HS-27A (cell line): ENCODE measurements at regions not wholly inside any gene's neighbourhood (a gene's known extent, or its start where the extent isn't known, plus 50 kb on each side); places are given as distances from the start of the nearest gene placed in this dataset.
"Not testable (repeated sequence)": the region's sequence is repeated elsewhere in the genome, so short reads cannot be mapped to it uniquely, and the experiment has no call there.

Experiments
- DNase-seq: peaks from one replicate; pipeline ENCODE4 v3.0.0-alpha.2; 2012; ENCODE audit warnings: low read depth, missing footprints

DNA sequence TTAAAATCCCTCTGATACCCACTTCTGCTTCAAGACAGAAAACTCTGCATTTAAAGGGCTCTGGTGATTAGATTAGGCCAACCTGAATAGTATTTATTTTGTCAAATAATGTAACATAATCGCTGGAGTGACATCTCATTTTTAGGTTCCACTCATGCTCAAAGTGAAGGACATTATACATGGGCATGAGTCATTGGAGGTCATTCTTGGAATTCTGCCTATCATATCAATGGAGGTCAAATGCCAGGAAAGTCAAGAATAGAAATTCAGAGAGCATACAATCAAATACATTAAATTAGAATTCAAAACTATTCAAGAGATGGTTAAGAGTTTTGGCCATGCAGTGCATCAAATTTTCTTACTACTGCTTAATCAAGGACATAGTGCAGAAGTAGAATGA, 50.8 kb upstream of the PRSS1 start:
- no peak for DNase-seq

DNA sequence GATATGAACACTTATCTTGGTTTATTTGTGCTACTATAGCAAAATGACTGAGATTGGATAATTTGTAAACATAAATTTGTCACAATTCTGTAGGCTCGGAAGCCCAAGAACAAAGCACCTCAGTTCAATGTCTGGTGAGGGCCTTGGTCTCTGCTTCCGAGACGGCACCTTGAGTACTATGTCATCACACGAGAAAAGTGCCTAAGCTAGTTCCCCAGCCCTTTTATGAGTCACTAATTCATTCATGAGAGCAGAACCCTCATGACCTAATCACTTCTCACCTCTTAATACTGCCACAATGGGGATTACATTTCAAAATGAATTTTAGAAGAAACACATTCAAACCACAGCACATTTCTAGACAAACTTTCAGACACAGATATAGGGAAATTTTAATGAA, 52.0 kb upstream of the PRSS1 start:
- no peak for DNase-seq

DNA sequence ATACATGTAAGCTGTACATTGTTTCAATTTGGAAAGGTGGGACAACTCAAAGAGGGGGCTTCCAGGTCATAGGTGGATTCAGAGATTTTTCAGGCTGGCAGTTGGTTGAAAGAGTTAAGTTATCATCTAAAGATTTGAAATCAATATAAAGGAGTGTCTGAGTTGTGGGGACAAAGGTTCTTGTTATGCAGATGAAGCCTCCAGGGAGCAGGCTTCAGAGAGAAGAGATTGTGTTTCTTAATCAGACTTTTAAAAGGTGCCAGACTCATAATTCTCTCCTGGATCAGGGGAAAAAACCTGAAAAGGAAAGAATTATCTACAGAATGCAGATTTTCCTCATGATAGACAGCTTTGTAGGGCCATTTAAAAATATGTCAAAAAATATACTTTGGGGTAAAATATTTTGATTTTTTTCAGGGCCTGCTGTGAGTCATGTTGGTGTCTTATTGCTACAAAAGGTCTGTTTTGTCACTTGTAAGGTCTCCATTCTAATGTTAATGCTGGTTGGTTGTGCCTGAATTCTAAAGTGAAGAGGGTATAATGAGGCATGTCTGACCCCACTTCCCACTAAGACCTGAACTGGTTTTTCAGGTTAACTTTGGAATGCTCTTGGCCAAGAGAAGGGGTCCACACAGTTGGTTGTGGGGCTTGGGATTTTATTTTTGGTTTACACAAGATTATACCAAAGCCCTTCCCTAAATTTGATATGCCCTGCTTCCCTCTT, 52.7 kb upstream of the PRSS1 start:
- DNase-seq: no peak

DNA sequence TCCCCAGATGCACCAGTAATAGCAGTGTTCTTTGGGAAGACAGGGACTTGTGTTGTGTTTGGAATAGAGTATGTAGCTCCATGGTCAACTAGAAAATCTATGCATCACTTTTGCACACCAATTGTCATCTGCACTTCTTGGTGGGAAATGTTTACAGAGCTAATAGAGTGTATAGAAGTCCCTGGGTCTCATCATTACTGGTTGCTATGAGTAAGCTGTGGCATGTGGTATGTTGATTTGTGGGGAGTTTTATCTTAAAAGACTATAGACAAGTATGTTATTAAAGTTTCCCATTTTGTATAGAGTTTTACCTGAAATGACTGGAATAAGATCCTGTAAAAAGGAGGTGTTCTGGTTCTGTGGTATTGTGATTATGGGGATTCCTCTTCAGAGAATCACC, 55.4 kb upstream of the PRSS1 start:
- no peak for DNase-seq

DNA sequence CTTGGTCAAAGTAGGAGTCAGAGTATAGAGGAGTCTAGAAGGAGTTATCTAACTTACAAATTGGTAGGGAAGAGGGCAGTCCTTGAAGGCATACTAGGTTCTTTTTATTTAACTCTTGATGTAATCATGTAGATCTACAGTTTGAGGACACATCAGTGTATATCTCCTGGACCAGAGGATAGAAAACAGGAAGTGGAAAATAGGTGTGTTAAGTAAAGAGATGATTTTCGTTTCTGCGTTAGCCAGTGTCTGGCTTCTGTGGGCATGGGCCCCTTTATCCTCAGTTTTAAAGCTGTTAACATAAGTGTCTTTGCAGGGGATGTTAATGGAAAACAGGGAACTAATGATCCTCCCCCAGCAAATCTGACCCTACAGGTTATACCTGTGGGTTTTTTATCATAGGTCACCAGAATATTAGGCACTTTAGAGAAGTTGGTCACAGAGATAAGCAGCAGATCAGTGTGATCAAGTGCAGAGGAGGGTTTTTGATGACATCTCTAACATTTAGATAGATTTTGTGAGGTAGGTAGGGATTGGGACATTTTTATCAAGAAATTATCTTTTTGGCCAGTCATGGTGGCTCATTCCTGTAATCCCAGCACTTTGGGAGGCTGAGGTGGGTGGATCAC, 58.6 kb upstream of the PRSS1 start:
- no peak for DNase-seq

DNA sequence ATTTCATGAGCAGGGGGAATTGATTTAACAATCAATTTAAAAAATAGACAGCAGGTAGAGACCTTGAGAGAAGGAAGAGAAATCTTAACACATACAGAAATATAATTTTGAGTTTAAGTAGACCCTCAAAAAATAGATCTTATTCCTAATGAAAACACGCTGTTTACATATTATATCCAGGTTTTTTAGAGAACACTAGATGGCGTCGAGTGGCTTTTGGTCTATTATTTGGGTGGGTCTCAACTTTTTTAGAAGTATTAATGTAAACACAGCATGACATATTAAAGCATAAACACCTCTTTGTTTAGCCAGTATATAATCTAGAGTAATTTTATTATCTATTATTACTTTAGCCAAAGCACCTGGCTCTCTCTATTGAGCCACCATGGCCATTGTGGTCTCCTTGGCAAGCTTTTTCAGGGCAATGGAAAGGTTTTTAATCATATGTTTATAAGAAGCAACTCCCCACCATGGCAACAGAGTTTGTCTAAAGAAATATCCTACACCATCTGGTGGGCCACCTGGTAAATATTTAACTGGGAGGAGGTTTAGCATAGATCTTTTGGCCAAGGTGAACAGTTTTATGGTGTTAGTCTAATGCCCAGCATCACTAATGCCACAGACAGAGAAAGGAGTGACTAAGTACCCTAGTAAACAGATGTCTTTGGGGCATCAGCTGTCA, 59.7 kb upstream of the PRSS1 start:
- DNase-seq: no peak

DNA sequence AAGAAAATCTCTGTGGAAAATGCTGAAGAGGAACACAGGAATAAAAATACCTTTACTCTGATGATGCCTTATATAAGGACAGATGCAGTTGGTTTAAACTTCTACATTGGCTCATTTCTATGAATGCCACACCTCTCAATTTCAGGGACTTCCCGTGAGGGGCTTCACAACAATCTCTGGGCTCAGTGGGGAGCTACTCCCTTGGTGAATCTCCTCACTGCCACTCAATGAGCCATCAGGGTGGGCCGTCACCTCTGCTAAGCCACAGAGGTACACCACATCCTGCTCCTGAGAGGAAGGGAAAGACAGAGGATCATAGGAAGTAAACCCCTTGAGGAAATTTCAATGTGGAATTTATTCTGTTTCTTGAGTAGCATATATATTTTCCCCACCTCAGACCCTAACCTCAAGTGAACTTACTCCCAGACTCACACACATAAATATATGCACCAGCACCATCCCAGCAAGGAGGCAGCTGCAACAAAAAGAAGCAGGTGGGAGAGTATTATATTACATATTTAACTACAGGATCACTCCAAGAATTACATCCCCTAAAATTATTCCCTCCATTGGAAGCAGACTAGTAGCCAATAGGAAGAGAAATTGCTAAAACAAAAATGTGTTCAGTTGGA, 63.3 kb upstream of the PRSS1 start:
- no peak for DNase-seq

DNA sequence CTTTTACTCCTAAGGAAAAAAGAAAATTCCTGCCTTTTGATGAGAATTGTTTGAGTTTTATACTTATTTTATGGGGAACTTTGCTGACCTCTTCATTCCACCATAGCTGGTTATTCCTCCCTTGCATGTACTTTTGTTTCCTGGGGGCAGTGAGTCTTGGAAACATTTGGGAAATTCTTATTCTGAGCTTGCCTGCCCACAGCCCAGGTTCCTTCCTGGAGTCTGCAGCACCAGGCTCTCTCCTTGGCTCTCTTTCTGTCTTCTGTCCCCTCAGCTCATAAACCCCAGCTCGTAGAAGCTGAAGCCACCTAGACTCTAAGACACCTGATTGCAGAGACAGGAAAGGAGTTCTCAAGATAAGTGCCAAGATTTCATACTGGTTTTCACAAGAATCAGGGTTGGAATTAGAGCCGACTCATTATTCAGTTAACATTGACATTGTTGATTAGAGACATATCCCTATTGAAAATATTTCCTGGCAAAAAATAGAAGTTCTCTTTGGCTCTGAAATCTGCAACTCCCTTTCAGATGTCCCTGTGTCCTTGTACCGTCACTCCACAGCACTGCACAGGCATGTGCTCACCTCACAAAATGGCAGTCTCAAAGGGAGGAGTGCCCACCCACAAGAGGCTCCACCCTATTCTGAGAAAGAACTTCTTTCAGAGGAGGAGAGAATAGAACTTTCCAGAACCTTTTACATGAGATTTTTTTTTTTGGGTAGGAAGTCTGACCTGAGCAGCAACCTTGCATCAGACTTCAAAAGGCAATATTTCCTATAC, 67.8 kb upstream of the PRSS1 start:
- DNase-seq: no peak

DNA sequence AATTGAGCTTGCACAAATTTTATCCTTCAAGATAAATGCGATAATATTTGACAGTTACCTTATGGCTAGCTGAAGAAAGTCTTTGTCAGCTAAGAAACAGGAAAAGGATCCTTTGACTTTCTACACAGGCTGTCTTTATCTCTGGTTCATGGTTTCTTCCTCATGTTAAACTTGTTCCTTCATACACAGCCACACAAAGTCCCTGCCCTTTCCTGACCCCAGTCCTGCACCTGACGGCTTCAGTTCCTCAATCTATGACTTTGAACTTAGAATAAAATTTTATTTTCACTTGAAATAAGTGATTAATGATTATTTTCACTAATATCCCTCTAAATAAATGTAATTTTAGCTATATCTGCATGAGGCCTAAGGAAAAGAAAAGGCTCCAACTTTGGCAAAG, 77.8 kb upstream of the PRSS1 start:
- DNase-seq: no peak

DNA sequence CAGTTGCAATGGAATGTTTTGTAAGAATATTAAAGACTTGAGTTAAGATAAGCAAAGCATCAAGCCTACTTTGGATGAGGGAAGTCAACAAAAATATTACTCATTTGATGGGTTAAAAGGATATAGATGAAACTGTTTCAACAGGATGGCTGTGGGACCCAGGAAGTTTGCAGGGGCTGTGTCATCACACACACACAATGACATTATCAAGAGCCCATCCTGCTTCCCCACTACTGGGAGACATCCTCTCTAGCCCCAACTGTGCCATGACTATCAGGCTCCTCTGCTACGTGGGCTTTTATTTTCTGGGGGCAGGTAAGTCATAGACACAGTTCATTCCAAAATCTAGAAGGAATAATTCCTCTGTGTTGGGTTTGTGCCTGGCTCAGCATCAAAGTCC, 78.8 kb upstream of the PRSS1 start:
- no peak for DNase-seq

DNA sequence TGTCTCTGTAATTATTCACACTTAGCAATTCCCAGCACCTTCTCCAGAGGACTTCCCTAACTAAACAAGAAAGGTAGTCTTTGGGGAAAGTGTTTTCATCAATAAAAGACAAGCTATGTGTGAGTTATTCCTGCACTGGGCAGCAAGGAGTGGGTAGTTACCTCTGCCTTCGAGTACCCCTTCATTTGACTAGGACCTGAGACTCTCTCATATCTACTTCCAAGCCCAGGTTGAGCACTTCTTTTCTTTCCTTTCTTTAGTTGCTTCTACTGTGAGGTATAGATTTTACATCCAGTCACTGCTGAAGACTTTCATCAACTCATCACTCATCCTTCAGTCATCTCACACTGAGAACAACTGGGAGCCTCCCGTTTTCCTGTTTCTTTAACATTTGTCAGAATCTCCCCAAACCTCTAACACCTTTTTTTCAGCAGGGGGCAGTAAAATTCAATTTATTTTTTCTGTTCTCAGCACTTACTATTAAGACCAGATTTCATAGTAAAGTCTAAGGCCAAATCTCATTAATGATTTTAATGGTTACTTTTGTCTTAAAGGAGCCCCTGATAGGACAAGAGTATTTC, 80.1 kb upstream of the PRSS1 start:
- DNase-seq: no peak

DNA sequence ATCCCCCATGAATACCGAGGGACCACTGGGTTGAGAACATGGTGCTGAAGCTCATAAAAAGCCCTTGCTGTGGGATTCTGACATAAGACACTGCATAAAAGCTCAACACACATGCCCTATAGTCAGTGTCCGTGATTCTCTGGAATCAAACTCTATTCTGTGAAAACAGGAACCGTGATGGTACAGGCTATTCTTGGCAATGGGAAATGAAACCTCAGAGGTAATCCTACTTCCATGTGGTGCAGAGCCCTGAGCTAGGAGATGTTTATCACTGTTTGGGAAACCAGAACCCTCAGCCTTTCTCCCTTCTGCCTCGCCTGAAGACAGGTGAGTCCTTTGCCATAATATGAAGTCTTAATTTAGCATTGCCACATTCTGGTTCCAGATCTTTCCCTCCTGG, 80.8 kb upstream of the PRSS1 start:
- DNase-seq: no peak

DNA sequence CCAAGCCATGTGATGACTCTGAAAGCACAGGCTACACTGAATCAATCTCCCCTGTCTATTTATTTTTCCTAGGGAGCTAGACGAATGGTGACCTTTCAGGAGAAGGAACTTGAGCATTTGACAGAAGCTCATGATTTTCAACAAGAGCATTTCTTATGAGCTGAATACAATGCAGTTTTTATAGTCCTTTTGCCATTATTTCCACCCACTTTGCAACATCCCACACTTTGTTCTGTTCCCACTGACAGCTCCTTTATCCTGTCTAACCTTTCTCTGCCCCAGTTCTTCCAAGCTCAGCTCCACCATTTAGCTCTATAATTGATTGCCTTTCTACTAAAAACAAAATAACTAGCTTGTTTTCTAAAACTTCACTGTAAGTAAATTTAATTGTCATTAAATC, 91.9 kb upstream of the PRSS1 start:
- no peak for DNase-seq

DNA sequence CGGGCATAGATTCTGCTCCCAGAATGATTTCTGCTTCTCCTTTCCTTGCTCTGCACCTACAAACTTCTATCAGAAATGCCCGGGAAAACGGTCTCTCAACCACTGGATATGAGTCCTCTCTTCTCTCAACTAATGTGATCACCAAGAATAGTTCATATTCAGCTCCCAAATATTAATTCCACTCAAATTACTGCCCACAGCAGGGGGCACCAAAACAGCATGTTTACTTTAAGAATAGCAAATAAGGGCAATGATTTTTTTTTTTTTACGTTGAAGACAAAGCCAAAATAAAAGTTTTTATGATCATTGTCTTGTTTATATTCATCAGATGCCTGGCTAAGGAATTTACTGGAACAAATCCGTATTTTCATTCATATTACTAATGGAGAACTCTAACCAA, 94.9 kb upstream of the PRSS1 start:
- DNase-seq: no peak

DNA sequence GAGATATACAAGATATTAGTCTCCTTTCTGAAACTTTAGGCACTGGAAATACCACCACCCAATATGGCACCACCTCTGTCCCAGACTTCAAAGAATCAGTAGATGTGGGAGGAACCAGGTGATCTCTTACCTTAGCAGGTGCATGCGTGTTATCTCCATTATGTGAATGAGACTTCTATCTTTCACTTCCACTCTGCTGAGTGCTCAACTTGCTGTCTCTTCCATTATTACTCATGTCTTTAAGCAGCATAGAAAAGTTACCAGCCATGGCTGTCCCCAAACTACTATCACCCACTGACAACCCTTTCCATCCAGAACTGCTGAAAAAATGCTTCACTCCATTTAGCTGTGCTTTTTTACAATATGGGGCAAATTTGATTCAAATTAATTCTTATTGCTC, 101.5 kb upstream of the PRSS1 start:
- DNase-seq: no peak

DNA sequence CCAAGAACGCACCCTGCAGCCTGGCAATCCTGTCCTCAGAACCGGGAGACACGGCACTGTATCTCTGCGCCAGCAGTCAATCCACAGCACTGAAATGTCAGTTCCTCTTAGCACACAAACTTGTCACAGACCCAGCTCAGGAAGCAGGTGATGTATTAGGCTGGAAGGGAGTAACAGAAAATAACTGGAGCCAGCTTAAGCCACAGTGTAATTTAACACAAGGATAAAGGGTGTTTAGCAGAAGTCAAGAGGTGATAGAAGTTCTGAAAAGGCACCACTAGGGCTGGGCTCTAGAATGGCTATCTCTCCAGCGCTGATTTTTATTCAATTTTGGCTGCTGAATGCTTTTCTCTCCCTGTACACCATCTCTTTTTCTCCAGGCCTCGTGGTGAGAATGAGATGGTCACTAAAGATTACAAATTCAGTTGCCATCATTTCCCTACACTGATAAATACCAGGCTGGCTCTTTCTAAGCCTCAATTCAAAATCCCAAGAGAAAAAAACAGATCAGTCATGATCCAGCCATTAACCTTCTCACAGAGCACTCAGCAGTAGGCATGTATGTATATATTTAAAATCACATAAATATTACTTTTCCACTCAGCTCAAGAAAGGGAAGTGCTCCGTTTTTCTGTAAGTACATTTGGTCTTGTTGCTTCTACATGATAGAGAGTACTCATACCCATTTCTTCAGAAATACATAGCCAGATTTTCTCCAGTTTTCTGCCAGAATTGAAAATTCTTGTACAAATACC, 102.7 kb upstream of the PRSS1 start:
- DNase-seq: no peak

DNA sequence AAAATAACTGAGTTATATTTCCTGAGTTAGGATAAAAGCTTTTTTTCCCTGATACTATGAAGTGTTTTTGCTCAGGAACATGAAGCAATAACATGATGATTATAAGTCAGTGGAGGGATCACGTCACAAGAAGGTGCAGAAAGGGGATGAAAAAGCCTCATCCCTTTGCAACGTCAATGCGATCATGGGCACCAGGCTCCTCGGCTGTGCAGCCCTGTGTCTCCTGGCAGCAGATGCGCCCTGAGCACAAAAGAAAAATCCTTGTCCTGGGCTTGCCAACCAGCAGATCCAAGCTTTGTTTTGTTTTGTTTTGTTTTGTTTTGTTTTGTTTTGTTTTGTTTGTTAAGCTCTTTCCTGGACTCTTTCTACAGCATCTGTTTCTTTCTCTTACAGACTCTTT, 103.5 kb upstream of the PRSS1 start:
- no peak for DNase-seq

DNA sequence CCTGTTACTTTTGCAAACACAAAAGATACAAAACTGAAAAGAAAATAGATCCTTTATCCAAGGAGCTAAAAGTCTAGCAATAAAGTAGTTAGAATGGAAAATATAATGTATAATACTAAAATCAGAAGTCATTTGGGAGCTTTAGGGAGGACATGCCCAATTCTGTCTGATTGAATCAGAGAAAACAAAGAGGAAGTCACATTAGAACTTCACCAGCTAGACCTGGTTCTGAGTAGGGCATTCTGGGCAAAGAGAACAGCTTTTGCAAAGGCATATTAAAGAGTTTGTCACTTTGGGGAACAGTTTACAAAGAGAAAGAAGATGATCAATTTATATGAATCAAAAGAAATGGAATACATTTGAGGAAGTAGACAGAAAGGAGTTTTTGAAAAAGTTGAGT, 107.0 kb upstream of the PRSS1 start:
- DNase-seq: no peak

DNA sequence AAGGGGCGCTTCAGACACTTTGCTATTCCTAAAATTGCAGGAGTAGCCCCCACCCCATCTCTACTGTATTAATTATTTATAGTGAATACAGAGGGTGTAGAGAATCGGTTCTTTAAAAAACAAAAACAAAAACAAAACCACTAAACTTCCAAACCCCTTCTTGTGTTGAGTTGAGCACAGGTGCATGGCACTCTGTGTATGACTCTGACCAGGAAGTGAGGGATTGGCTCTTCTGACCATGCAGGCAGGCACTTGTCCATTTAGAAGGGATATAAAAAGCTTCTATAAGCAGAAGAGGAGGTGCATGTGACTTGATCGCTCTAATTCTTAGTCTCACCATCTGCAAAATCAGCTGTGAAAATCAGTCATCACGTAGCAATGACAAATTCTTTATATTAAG, 108.0 kb upstream of the PRSS1 start:
- not testable (repeated sequence) for DNase-seq

DNA sequence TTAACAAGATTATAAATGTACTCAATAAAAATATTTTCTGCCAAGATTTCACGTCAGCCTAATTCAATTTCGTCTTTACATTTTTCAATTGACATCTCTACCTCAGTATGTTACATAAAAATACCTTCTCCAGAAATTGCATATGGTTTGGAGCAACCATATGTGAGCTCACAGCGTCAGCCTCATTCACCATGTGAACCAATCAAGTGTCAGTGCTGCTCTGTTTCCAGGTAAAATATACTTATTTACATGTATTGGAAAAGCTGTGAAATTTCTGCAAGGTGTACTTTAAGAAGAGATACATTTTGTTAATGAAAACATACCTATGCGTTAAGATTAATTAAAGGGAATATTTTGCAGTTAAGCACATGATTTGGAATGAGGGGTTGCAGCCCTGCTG, 110.7 kb upstream of the PRSS1 start:
- no peak for DNase-seq

DNA sequence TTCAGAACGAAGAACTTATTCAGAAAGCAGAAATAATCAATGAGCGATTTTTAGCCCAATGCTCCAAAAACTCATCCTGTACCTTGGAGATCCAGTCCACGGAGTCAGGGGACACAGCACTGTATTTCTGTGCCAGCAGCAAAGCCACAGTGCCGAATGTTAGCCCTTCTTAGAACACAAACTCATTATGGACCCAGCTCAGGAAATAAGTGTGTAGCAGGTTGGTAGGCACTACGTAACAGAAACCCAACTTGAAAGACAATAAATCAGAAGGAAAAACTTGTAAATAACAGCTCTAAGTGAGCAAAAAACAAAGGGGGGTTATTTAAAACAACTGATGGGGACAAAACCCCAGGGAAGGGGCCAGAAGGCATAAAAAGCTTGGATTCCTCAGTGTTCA, 112.0 kb upstream of the PRSS1 start:
- no peak for DNase-seq
